HepG2 (cell line): ENCODE measurements at regions not wholly inside any gene's neighbourhood (a gene's known extent, or its start where the extent isn't known, plus 50 kb on each side); places are given as distances from the start of the nearest gene placed in this dataset.

ENCODE experiments used
- ATAC-seq: fragments of 200-7000 bp; cut with Tn5 transposase; 3 replicates; pipeline ENCODE4 v1.9.1; 2020; ENCODE audit warnings: mild to moderate bottlenecking, moderate library complexity
- BruUV-seq: library from RNA; stranded (reverse); fragments of 400-500 nt; replicated peaks from 2 replicates; lab custom pipeline; 2021; lab: Mats Ljungman, UMichigan
- CTCF ChIA-PET: fragments of 300-600 bp; formaldehyde crosslinking; extraction: SDS; loops from one replicate; lab custom pipeline; 2021; ENCODE audit warnings: low total read pairs, inconsistent platforms, low intra/inter-chr PET ratio; lab: Yijun Ruan, JAX
- POLR2A ChIA-PET: fragments of 350-600 bp; sonication (Branson Sonifier 250); formaldehyde crosslinking; loops from one replicate; lab custom pipeline; 2020; ENCODE audit warnings: antibody characterized with exemption, inconsistent platforms; lab: Yijun Ruan, JAX
- DNase-seq: peaks from one replicate; pipeline ENCODE4 v3.0.0-alpha.2; 2015; ENCODE audit warnings: low spot score
- FAIRE-seq: peaks from 3 replicates; lab custom pipeline; 2011; peaks lifted over from hg19 to GRCh38; lab: Jason Lieb, UNC
- H2AFZ ChIP-seq: one replicate; pipeline ENCODE4 v1.6.1; 2011; ENCODE audit warnings: low read length, inconsistent platforms
- H3K27ac ChIP-seq: fragments of 300-600 bp; 3 replicates; pipeline ENCODE4 v1.8.0; 2011; ENCODE audit warnings: mixed run types, mild to moderate bottlenecking, mixed read lengths, low read length, inconsistent platforms; ENCODE audit not compliant: insufficient read depth; ENCODE audit errors: extremely low read length
- H3K27me3 ChIP-seq, 2 experiments: fragments of 200-600 bp in 1 of 2; 2 replicates in 1 of 2; 3 replicates in 1 of 2; pipeline versions ENCODE4 v1.6.0 to v1.8.0; 2011; ENCODE audit warnings: low read length in 2 of 2, mild to moderate bottlenecking in 2 of 2, moderate library complexity in 2 of 2, inconsistent platforms in 1 of 2; ENCODE audit not compliant: insufficient read depth in 2 of 2, control insufficient read depth in 1 of 2
- H3K36me3 ChIP-seq, 2 experiments: fragments of 200-600 bp in 1 of 2; replicated peaks in 1 of 2; 2 replicates in 1 of 2; 3 replicates in 1 of 2; pipeline versions ENCODE4 v1.5.1 to v1.8.0; 2011; ENCODE audit warnings: low read length in 2 of 2, inconsistent platforms in 1 of 2; ENCODE audit not compliant: insufficient read depth in 2 of 2, control insufficient read depth in 1 of 2
- H3K4me1 ChIP-seq: 2 replicates; pipeline ENCODE4 v1.5.1; 2012; ENCODE audit warnings: low read length, inconsistent platforms; ENCODE audit not compliant: insufficient read depth
- H3K4me2 ChIP-seq: 2 replicates; pipeline ENCODE4 v1.6.0; 2011; ENCODE audit warnings: low read depth, low read length, inconsistent platforms
- H3K4me3 ChIP-seq, 3 experiments: fragments of 200-600 bp in 1 of 3; sonication (generic), shearing (Covaris generic) in 1 of 3; replicated peaks in 1 of 3; 2 replicates each; pipeline ENCODE4 v1.5.1; 2011 to 2016; ENCODE audit warnings: low read length in 3 of 3, inconsistent platforms in 2 of 3, low read depth in 2 of 3, mild to moderate bottlenecking in 2 of 3, control low read depth in 1 of 3, mixed read lengths in 1 of 3; ENCODE audit not compliant: insufficient read depth in 1 of 3
- H3K79me2 ChIP-seq: one replicate; pipeline ENCODE4 v1.6.1; 2011; ENCODE audit warnings: low read length, inconsistent platforms; ENCODE audit not compliant: insufficient read depth
- H3K9ac ChIP-seq: 2 replicates; pipeline ENCODE4 v1.6.0; 2011; ENCODE audit warnings: mild to moderate bottlenecking, low read depth, low read length, inconsistent platforms; ENCODE audit not compliant: insufficient read depth
- H3K9me3 ChIP-seq: 2 replicates; pipeline ENCODE4 v1.5.1; 2012; ENCODE audit warnings: mild to moderate bottlenecking, low read length
- H4K20me1 ChIP-seq: 2 replicates; pipeline ENCODE4 v1.6.0; 2011; ENCODE audit warnings: inconsistent platforms, mild to moderate bottlenecking, low read length, moderate library complexity; ENCODE audit not compliant: insufficient read depth
- ARNT2 ChIP-seq: sonication (generic); formaldehyde crosslinking; IDR thresholded peaks from 2 replicates; pipeline ENCODE4 v1.8.0; 2022; ENCODE audit warnings: mild to moderate bottlenecking, low read depth, missing genetic modification reagents, moderate library complexity
- GMEB2 ChIP-seq: IDR thresholded peaks from 2 replicates; pipeline ENCODE4 v1.6.1; 2016; ENCODE audit warnings: missing biosample characterization, missing genetic modification reagents, low read depth
- HNF1B ChIP-seq: sonication (generic); formaldehyde crosslinking; IDR thresholded peaks from 2 replicates; pipeline ENCODE4 v1.5.1; 2020; ENCODE audit warnings: mild to moderate bottlenecking, moderate library complexity, missing genetic modification reagents
- JUNB ChIP-seq: sonication (generic); formaldehyde crosslinking; IDR thresholded peaks from 2 replicates; pipeline ENCODE4 v1.8.0; 2022; ENCODE audit warnings: missing genetic modification reagents, mild to moderate bottlenecking, borderline replicate concordance
- NFIB ChIP-seq: sonication (generic); formaldehyde crosslinking; IDR thresholded peaks from 2 replicates; pipeline ENCODE4 v1.9.0; 2021; ENCODE audit warnings: missing genetic modification reagents, mild to moderate bottlenecking, borderline replicate concordance
- POLR2AphosphoS2 ChIP-seq: IDR thresholded peaks from 2 replicates; pipeline ENCODE4 v1.6.1; 2011; ENCODE audit warnings: low read depth, low read length, improper control_type of control experiment
- TRAFD1 ChIP-seq: sonication (generic); formaldehyde crosslinking; IDR thresholded peaks from 2 replicates; pipeline ENCODE4 v1.5.1; 2020; ENCODE audit warnings: missing genetic modification reagents, mild to moderate bottlenecking, borderline replicate concordance
- ZNF331 ChIP-seq: sonication (generic); formaldehyde crosslinking; IDR thresholded peaks from 2 replicates; pipeline ENCODE4 v1.4.0; 2020; ENCODE audit warnings: missing genetic modification reagents
- ZNF530 ChIP-seq: sonication (generic); formaldehyde crosslinking; IDR thresholded peaks from 2 replicates; pipeline ENCODE4 v1.5.0; 2020; ENCODE audit warnings: low read depth, mild to moderate bottlenecking, missing genetic modification reagents
- ZNF598 ChIP-seq: sonication (generic); formaldehyde crosslinking; IDR thresholded peaks from 2 replicates; pipeline ENCODE4 v1.5.1; 2020; ENCODE audit warnings: mild to moderate bottlenecking, missing genetic modification reagents, borderline replicate concordance
- ZNF605 ChIP-seq: sonication (generic); formaldehyde crosslinking; IDR thresholded peaks from 2 replicates; pipeline ENCODE4 v1.8.0; 2022; ENCODE audit warnings: mild to moderate bottlenecking, missing genetic modification reagents
- WGBS: methylation state at CpG from one replicate; pipeline ENCODE4 v1.1.6; 2017; ENCODE audit warnings: low lambda C conversion rate; 5-methylcytosine and 5-hydroxymethylcytosine counted together
- in situ Hi-C: cut with HindIII; loops from 2 replicates; pipeline ENCODE4 v1.10.0; 2017; ENCODE audit warnings: low pct_unique_long_range_greater_than_20kb; ENCODE audit not compliant: extremely low pct_ligation_motif_present
- intact Hi-C: fragments of 100-400 bp; cut with micrococcal nuclease; formaldehyde crosslinking; loops from one replicate; pipeline ENCODE4 v1.10.0; 2022; ENCODE audit not compliant: unreplicated experiment

- CTCF ChIA-PET = no interaction called here
- Histone ChIP-seq H3K27ac (no peak overlapping the region), H3K27me3 (no peaks in the 10 kb centered on the region), H3K9ac (no peak overlapping the region), H3K9me3 (no peaks in the 10 kb centered on the region), H3K36me3 (no peaks in the 10 kb centered on the region), H4K20me1 (no peaks in the 10 kb centered on the region), H2AFZ (no peak overlapping the region), H3K4me2 (no peak overlapping the region), H3K79me2 (no peaks in the 10 kb centered on the region), H3K4me3 (no peak overlapping the region), H3K4me1 (no peaks in the 10 kb centered on the region)
- DNase-seq (no peak), FAIRE-seq (no peak), ATAC-seq (no peak)
- intact Hi-C loops = no loop called here
- POLR2A ChIA-PET = no interaction called here
- TF ChIP-seq ZNF598 (CRISPR knock-in tag) (no peak), ZNF530 (CRISPR knock-in tag) (no peak)
- 38% methylated on average over 6 of the region's 6 CpGs for WGBS
- no TSS peak for BruUV-seq
- in situ Hi-C loops = no loop called here
Measured at GRCh38 chr2:60219536-60219935, 333.9 kb downstream of the BCL11A start.

GRCh38 chr2:60216452-60216995 lies 336.9 kb downstream of the BCL11A start:
- TF ChIP-seq ZNF331 (CRISPR knock-in tag) (no peak), TRAFD1 (CRISPR knock-in tag) (no peak), JUNB (CRISPR knock-in tag) (no peak), ARNT2 (CRISPR knock-in tag) (no peak), GMEB2 (CRISPR knock-in tag) (no peak), HNF1B (CRISPR knock-in tag) (no peak), POLR2AphosphoS2 (no peak), NFIB (CRISPR knock-in tag) (no peak), ZNF605 (CRISPR knock-in tag) (no peak)
- TF ChIP-seq, all 625 proteins: peak for 0
- intact Hi-C loops = no loop called here
- no peak for FAIRE-seq
- H3K27ac ChIP-seq = no peak overlapping the region
- no peak for ATAC-seq
- in situ Hi-C loops = no loop called here
- no peaks in the 10 kb centered on the region for H4K20me1 ChIP-seq
- H3K9ac ChIP-seq = no peak overlapping the region
- H3K9me3 ChIP-seq = no peaks in the 10 kb centered on the region
- no peak overlapping the region for H3K4me2 ChIP-seq
- H3K4me1 ChIP-seq = no peaks in the 10 kb centered on the region
- no peaks in the 10 kb centered on the region for H3K27me3 ChIP-seq
- no peaks in the 10 kb centered on the region for H3K36me3 ChIP-seq
- H3K79me2 ChIP-seq = no peaks in the 10 kb centered on the region
- H3K4me3 ChIP-seq = no peak overlapping the region
- POLR2A ChIA-PET = no interaction called here
- BruUV-seq = no TSS peak
- no peak overlapping the region for H2AFZ ChIP-seq
- no peak for DNase-seq
- CTCF ChIA-PET = no interaction called here
- 48% methylated on average over 4 of the region's 4 CpGs for WGBS
